Panc1 (cell line): ENCODE measurements at regions not wholly inside any gene's neighbourhood (a gene's known extent, or its start where the extent isn't known, plus 50 kb on each side); places are given as distances from the start of the nearest gene placed in this dataset.

Source experiments
- ATAC-seq: fragments of 200-7000 bp; cut with Tn5 transposase; 2 replicates; pipeline ENCODE4 v1.9.1; 2020; ENCODE audit warnings: mild to moderate bottlenecking, moderate library complexity
- BruUV-seq: library from RNA; stranded (reverse); fragments of 400-500 nt; replicated peaks from 2 replicates; lab custom pipeline; 2021; lab: Mats Ljungman, UMichigan
- CTCF ChIA-PET: fragments of 300-600 bp; sonication (Branson Sonifier 250); formaldehyde crosslinking; loops from one replicate; lab custom pipeline; 2022; ENCODE audit warnings: antibody characterized with exemption; lab: Charles Lee
- POLR2A ChIA-PET: fragments of 300-600 bp; sonication (Branson Sonifier 250); formaldehyde crosslinking; loops from one replicate; lab custom pipeline; 2022; ENCODE audit warnings: antibody characterized with exemption; lab: Charles Lee
- DNase-seq: peaks from one replicate; pipeline ENCODE4 v3.0.0-alpha.2; 2010; ENCODE audit warnings: low read depth, low spot score
- H3K27ac ChIP-seq: 2 replicates; pipeline ENCODE4 v1.5.1; 2011; ENCODE audit warnings: mild to moderate bottlenecking, low read length, inconsistent platforms
- H3K27me3 ChIP-seq: fragments of 200-500 bp; sonication (Bioruptor generic); 2 replicates; pipeline ENCODE4 v1.6.0; 2014; ENCODE audit warnings: low read length, inconsistent platforms; ENCODE audit not compliant: control insufficient read depth, insufficient read depth
- H3K36me3 ChIP-seq: fragments of 200-500 bp; sonication (Bioruptor generic); 2 replicates; pipeline ENCODE4 v1.5.1; 2014; ENCODE audit warnings: inconsistent platforms, mild to moderate bottlenecking, low read length, moderate library complexity; ENCODE audit not compliant: control insufficient read depth, insufficient read depth
- H3K4me1 ChIP-seq: 2 replicates; pipeline ENCODE4 v1.5.1; 2011; ENCODE audit warnings: inconsistent platforms, mild to moderate bottlenecking, low read length, moderate library complexity; ENCODE audit not compliant: control insufficient read depth, insufficient read depth
- H3K4me3 ChIP-seq, 2 experiments: 2 replicates each; pipeline ENCODE4 v1.5.1; 2011 to 2012; ENCODE audit warnings: low read depth in 2 of 2, low read length in 2 of 2, mild to moderate bottlenecking in 2 of 2, inconsistent platforms in 1 of 2, moderate library complexity in 1 of 2
- H3K9me3 ChIP-seq: fragments of 200-500 bp; sonication (Bioruptor generic); 2 replicates; pipeline ENCODE4 v1.5.1; 2014; ENCODE audit warnings: low read depth, mild to moderate bottlenecking, inconsistent platforms, low read length, moderate library complexity; ENCODE audit not compliant: control insufficient read depth, insufficient read depth
- CTCF ChIP-seq: fragments of 450-650 bp; IDR thresholded peaks from 2 replicates; pipeline ENCODE4 v1.5.1; 2017; ENCODE audit warnings: mild to moderate bottlenecking
- POLR2AphosphoS5 ChIP-seq: IDR thresholded peaks from 2 replicates; pipeline ENCODE4 v1.6.1; 2012; ENCODE audit warnings: mild to moderate bottlenecking, low read depth, low read length, moderate library complexity
- REST ChIP-seq, 2 experiments: IDR thresholded peaks; 2 replicates each; pipeline ENCODE4 v1.6.1; 2011 to 2012; ENCODE audit warnings: low read depth in 2 of 2, control low read depth in 1 of 2, low read length in 1 of 2, mild to moderate bottlenecking in 1 of 2, moderate library complexity in 1 of 2; ENCODE audit not compliant: insufficient read depth in 1 of 2
- SIN3A ChIP-seq: IDR thresholded peaks from 2 replicates; pipeline ENCODE4 v1.6.1; 2012; ENCODE audit warnings: low read depth, mild to moderate bottlenecking, low read length, moderate library complexity, borderline replicate concordance; ENCODE audit not compliant: insufficient read depth
- TCF7L2 ChIP-seq: IDR thresholded peaks from 2 replicates; pipeline ENCODE4 v1.6.1; 2011; ENCODE audit warnings: mild to moderate bottlenecking, low read depth, low read length, inconsistent platforms
- in situ Hi-C: cut with HindIII; loops from 2 replicates; pipeline ENCODE4 v1.10.0; 2016; ENCODE audit warnings: low sequenced_read_pairs, low pct_unique_long_range_greater_than_20kb
- intact Hi-C: fragments of 100-400 bp; cut with micrococcal nuclease; formaldehyde crosslinking; loops from one replicate; pipeline ENCODE4 v1.10.0; 2022; ENCODE audit not compliant: unreplicated experiment

- DNase-seq = no peak
- in situ Hi-C loops = no loop called here
- no peak for ATAC-seq
- CTCF ChIA-PET = no interaction called here
- no peaks in the 10 kb centered on the region for H3K36me3 ChIP-seq
- no TSS peak for BruUV-seq
- H3K4me1 ChIP-seq = no peaks in the 10 kb centered on the region
- POLR2A ChIA-PET = interaction anchor here (0.5 kb wide), 1 partner anchor 11 kb away, joined by 3 read pairs; no protein-coding TSS in a partner anchor
- no peaks in the 10 kb centered on the region for H3K9me3 ChIP-seq
- H3K4me3 ChIP-seq = no peak overlapping the region
- H3K27ac ChIP-seq = no peak overlapping the region
- TF ChIP-seq SIN3A (no peak), CTCF (no peak), POLR2AphosphoS5 (no peak), TCF7L2 (no peak), REST (IDR thresholded peaks at IDR 0.05; ENCODE audit: insufficient read depth in 1 of 2, low read depth in 2 of 2, low read length in 1 of 2) (no peak)
- intact Hi-C loops = no loop called here
- H3K27me3 ChIP-seq = no peaks in the 10 kb centered on the region
These were observed 79.8 kb upstream of the ARID1B start for GRCh38 chr6:156697225-156697830.

GRCh38 chr6:156695742-156696141, 81.4 kb upstream of the ARID1B start:
- Histone ChIP-seq H3K27me3 (no peaks in the 10 kb centered on the region), H3K27ac (no peak overlapping the region), H3K36me3 (no peaks in the 10 kb centered on the region), H3K9me3 (no peaks in the 10 kb centered on the region), H3K4me1 (no peaks in the 10 kb centered on the region), H3K4me3 (no peak overlapping the region)
- TF ChIP-seq POLR2AphosphoS5 (no peak), CTCF (no peak), REST (IDR thresholded peaks at IDR 0.05; ENCODE audit: insufficient read depth in 1 of 2, low read depth in 2 of 2, low read length in 1 of 2) (no peak), TCF7L2 (no peak), SIN3A (no peak)
- no peak for ATAC-seq
- no peak for DNase-seq
- no TSS peak for BruUV-seq
- ChIA-PET POLR2A (no interaction called here), CTCF (no interaction called here)
- in situ Hi-C loops = no loop called here
- intact Hi-C loops = no loop called here
